GM10266 (cell line): ENCODE measurements at regions not wholly inside any gene's neighbourhood (a gene's known extent, or its start where the extent isn't known, plus 50 kb on each side); places are given as distances from the start of the nearest gene placed in this dataset.

ENCODE experiments used
- DNase-seq: peaks from one replicate; pipeline ENCODE4 v3.0.0; 2012; ENCODE audit errors: extremely low spot score
- TF ChIP-seq, protein P1 (sequence below): IDR thresholded peaks from 2 replicates; pipeline ENCODE4 v1.5.1; 2012; ENCODE audit warnings: mild to moderate bottlenecking, low read depth; ENCODE audit not compliant: control insufficient read depth, insufficient read depth; ENCODE audit errors: missing control alignments

- DNase-seq: no peak
- TF ChIP-seq, protein P1, sequence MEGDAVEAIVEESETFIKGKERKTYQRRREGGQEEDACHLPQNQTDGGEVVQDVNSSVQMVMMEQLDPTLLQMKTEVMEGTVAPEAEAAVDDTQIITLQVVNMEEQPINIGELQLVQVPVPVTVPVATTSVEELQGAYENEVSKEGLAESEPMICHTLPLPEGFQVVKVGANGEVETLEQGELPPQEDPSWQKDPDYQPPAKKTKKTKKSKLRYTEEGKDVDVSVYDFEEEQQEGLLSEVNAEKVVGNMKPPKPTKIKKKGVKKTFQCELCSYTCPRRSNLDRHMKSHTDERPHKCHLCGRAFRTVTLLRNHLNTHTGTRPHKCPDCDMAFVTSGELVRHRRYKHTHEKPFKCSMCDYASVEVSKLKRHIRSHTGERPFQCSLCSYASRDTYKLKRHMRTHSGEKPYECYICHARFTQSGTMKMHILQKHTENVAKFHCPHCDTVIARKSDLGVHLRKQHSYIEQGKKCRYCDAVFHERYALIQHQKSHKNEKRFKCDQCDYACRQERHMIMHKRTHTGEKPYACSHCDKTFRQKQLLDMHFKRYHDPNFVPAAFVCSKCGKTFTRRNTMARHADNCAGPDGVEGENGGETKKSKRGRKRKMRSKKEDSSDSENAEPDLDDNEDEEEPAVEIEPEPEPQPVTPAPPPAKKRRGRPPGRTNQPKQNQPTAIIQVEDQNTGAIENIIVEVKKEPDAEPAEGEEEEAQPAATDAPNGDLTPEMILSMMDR: no peak
Observed at GRCh38 chr1:166270476-166271150, 103.8 kb upstream of the FAM78B start.

DNA sequence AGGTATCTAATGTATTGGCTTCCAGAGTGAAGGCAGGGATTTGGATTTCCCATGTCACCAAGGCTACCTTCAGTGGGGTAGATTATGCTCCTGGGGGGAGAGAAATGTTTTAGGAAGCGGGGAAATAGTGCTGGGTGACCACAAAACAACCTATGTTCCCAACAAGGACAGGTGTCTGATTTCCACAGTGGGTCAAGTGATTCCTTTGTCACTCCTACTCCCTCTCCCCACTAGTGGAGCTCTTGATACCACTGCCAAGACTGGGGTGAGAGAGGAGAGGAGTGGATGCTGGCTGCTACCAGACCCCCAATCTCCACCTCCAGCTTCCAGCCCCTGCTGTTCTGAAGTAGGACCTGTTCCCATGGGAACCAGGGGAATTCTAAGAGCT, 104.3 kb upstream of the FAM78B start:
- TF ChIP-seq, protein P1: no peak

DNA sequence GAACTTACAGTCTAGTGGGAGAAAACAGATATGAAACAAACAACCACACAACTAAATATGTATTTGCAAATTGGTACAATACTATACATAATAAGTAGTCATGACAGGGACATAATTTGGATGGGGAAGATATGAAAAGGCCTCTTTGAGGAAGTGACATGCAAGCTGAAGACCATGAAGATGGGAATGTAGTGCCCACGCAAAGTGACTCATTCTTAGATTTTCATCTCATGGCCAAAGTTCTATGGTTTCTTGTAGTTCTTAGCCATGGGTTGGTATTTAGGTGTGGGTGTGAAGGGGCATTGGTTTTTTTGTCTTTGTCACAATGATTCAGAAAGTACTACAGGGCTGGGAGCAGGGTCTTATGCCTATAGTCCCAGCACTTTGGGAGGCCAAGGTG, 105.4 kb upstream of the FAM78B start:
- DNase-seq: peak; percentile 9
- TF ChIP-seq, protein P1: no peak

More for the DNA sequence above, 104.3 kb upstream of the FAM78B start:
- no peak for DNase-seq

- no peak for DNase-seq
- TF ChIP-seq, protein P1: no peak
Observed at GRCh38 chr1:166272851-166273250, 106.0 kb upstream of the FAM78B start.

DNA sequence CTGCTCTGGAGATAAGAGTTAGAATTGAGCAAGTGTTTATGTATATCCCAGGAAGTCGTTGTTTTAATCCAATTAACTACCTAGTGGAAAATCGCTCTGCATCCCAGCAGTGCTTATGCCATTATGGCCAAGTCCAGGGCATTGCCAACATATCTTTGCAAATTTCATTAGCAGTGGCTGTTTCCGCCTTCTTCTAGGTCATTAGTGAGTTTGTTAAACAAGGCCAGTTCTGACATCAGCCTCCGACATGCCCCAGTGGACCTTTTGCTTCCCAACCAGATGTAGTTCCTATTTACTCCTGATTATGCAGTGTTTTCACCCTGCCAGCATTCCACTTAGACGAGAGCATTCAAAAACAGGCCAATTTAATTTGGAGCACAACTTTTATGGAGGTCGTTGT, 106.8 kb upstream of the FAM78B start:
- no peak for DNase-seq
- TF ChIP-seq, protein P1: no peak

- no peak for DNase-seq
- TF ChIP-seq, protein P1: no peak
Observed at GRCh38 chr1:166282391-166283137, 115.8 kb upstream of the FAM78B start.

DNA sequence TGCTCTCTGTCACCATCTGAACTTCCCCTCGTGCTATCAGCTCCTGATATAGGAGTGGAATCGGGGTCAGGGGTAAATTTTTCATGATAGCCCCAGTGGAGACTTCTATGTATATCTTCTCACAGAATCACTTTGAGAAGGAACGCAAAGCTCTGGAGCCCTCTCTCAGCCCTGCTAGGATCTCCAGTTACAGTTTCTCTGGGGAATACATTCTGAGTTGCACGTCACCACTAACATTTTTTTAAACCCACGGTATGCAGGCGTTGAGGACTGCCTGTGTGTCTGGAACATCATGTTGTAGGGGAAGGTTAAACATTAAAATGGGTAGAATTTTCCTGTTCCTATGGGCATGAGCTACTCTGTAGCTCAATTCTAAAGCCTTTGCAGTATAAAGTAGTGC, 116.4 kb upstream of the FAM78B start:
- no peak for DNase-seq
- TF ChIP-seq, protein P1: no peak
